ENCODE measurements at regions not wholly inside any gene's neighbourhood (a gene's known extent, or its start where the extent isn't known, plus 50 kb on each side); places are given as distances from the start of the nearest gene placed in this dataset.

GRCh38 chr20:7090811-7091210, 323.3 kb downstream of the BMP2 start:
- TF ChIP-seq RARB (CRISPR knock-in tag; IDR thresholded peaks at IDR 0.05) (no peak), SNAI2 (CRISPR knock-in tag; IDR thresholded peaks at IDR 0.05) (no peak), CSDC2 (CRISPR knock-in tag; IDR thresholded peaks at IDR 0.05) (no peak), ZNF565 (CRISPR knock-in tag; conservative IDR thresholded peaks at IDR 0.05; ENCODE audit: low read depth) (no peak), TOX (CRISPR knock-in tag; IDR thresholded peaks at IDR 0.05; ENCODE audit: borderline replicate concordance) (no peak), ISL1 (CRISPR knock-in tag; IDR thresholded peaks at IDR 0.05) (no peak), ZC3H10 (CRISPR knock-in tag; IDR thresholded peaks at IDR 0.05) (no peak), TSHZ2 (CRISPR knock-in tag; IDR thresholded peaks at IDR 0.05) (no peak), PPARA (CRISPR knock-in tag; IDR thresholded peaks at IDR 0.05; ENCODE audit: borderline replicate concordance) (no peak)
- TF ChIP-seq, protein P1, sequence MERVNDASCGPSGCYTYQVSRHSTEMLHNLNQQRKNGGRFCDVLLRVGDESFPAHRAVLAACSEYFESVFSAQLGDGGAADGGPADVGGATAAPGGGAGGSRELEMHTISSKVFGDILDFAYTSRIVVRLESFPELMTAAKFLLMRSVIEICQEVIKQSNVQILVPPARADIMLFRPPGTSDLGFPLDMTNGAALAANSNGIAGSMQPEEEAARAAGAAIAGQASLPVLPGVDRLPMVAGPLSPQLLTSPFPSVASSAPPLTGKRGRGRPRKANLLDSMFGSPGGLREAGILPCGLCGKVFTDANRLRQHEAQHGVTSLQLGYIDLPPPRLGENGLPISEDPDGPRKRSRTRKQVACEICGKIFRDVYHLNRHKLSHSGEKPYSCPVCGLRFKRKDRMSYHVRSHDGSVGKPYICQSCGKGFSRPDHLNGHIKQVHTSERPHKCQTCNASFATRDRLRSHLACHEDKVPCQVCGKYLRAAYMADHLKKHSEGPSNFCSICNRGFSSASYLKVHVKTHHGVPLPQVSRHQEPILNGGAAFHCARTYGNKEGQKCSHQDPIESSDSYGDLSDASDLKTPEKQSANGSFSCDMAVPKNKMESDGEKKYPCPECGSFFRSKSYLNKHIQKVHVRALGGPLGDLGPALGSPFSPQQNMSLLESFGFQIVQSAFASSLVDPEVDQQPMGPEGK (CRISPR knock-in tag; IDR thresholded peaks at IDR 0.05; ENCODE audit: borderline replicate concordance) = no peak
- TF ChIP-seq, protein P2, sequence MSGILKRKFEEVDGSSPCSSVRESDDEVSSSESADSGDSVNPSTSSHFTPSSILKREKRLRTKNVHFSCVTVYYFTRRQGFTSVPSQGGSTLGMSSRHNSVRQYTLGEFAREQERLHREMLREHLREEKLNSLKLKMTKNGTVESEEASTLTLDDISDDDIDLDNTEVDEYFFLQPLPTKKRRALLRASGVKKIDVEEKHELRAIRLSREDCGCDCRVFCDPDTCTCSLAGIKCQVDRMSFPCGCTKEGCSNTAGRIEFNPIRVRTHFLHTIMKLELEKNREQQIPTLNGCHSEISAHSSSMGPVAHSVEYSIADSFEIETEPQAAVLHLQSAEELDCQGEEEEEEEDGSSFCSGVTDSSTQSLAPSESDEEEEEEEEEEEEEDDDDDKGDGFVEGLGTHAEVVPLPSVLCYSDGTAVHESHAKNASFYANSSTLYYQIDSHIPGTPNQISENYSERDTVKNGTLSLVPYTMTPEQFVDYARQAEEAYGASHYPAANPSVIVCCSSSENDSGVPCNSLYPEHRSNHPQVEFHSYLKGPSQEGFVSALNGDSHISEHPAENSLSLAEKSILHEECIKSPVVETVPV (CRISPR knock-in tag; IDR thresholded peaks at IDR 0.05) = no peak
- TF ChIP-seq, protein P3, sequence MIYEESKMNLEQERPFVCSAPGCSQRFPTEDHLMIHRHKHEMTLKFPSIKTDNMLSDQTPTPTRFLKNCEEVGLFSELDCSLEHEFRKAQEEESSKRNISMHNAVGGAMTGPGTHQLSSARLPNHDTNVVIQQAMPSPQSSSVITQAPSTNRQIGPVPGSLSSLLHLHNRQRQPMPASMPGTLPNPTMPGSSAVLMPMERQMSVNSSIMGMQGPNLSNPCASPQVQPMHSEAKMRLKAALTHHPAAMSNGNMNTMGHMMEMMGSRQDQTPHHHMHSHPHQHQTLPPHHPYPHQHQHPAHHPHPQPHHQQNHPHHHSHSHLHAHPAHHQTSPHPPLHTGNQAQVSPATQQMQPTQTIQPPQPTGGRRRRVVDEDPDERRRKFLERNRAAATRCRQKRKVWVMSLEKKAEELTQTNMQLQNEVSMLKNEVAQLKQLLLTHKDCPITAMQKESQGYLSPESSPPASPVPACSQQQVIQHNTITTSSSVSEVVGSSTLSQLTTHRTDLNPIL (CRISPR knock-in tag; IDR thresholded peaks at IDR 0.05; ENCODE audit: low read depth) = no peak
- TF ChIP-seq, protein P4, sequence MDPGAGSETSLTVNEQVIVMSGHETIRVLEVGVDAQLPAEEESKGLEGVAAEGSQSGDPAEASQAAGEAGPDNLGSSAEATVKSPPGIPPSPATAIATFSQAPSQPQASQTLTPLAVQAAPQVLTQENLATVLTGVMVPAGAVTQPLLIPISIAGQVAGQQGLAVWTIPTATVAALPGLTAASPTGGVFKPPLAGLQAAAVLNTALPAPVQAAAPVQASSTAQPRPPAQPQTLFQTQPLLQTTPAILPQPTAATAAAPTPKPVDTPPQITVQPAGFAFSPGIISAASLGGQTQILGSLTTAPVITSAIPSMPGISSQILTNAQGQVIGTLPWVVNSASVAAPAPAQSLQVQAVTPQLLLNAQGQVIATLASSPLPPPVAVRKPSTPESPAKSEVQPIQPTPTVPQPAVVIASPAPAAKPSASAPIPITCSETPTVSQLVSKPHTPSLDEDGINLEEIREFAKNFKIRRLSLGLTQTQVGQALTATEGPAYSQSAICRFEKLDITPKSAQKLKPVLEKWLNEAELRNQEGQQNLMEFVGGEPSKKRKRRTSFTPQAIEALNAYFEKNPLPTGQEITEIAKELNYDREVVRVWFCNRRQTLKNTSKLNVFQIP (CRISPR knock-in tag; IDR thresholded peaks at IDR 0.05; ENCODE audit: borderline replicate concordance, low read depth) = no peak

Measured in SK-N-SH treated with all-trans-retinoic acid at 6 μM for 48 hours (cell line).